H9 (cell line): ENCODE measurements at regions not wholly inside any gene's neighbourhood (a gene's known extent, or its start where the extent isn't known, plus 50 kb on each side); places are given as distances from the start of the nearest gene placed in this dataset.

Experiments
- DNase-seq: peaks from one replicate; pipeline ENCODE4 v3.0.0-alpha.2; 2017
- H2AFZ ChIP-seq: one replicate; pipeline ENCODE4 v1.6.1; 2013; ENCODE audit warnings: mild to moderate bottlenecking, low read length, control low read depth, moderate library complexity
- H2AK5ac ChIP-seq: 2 replicates; pipeline ENCODE4 v1.6.1; 2013; ENCODE audit warnings: low read length, control low read depth, mixed read lengths; ENCODE audit not compliant: insufficient read length
- H2BK120ac ChIP-seq: one replicate; pipeline ENCODE4 v1.6.1; 2013; ENCODE audit warnings: low read depth, mild to moderate bottlenecking, low read length, control low read depth, inconsistent platforms; ENCODE audit not compliant: poor library complexity, severe bottlenecking
- H2BK12ac ChIP-seq: 2 replicates; pipeline ENCODE4 v1.6.1; 2013; ENCODE audit warnings: low read length, control low read depth, mixed read lengths, low read depth; ENCODE audit not compliant: insufficient read length
- H2BK15ac ChIP-seq: 2 replicates; pipeline ENCODE4 v1.6.1; 2013; ENCODE audit warnings: low read depth, low read length, control low read depth
- H2BK20ac ChIP-seq: one replicate; pipeline ENCODE4 v1.6.1; 2013; ENCODE audit warnings: low read depth, mild to moderate bottlenecking, low read length, control low read depth, inconsistent platforms; ENCODE audit not compliant: poor library complexity, severe bottlenecking
- H2BK5ac ChIP-seq: 2 replicates; pipeline ENCODE4 v1.6.1; 2013; ENCODE audit warnings: low read length, control low read depth, mixed read lengths; ENCODE audit not compliant: insufficient read length
- H3K14ac ChIP-seq: 2 replicates; pipeline ENCODE4 v1.6.1; 2013; ENCODE audit warnings: low read length, control low read depth; ENCODE audit not compliant: insufficient read depth
- H3K18ac ChIP-seq: 2 replicates; pipeline ENCODE4 v1.6.1; 2013; ENCODE audit warnings: low read depth, mild to moderate bottlenecking, mixed read lengths, low read length, control low read depth; ENCODE audit not compliant: insufficient read length
- H3K23ac ChIP-seq: 2 replicates; pipeline ENCODE4 v1.6.1; 2013; ENCODE audit warnings: low read length, control low read depth, mixed read lengths, low read depth; ENCODE audit not compliant: insufficient read length
- H3K23me2 ChIP-seq: 2 replicates; pipeline ENCODE4 v1.6.1; 2013; ENCODE audit warnings: low read depth, mild to moderate bottlenecking, mixed read lengths, low read length, control low read depth; ENCODE audit not compliant: insufficient read length, poor library complexity, severe bottlenecking
- H3K27ac ChIP-seq: 2 replicates; pipeline ENCODE4 v1.5.1; 2013; ENCODE audit warnings: low read length, control low read depth, mixed read lengths, low read depth; ENCODE audit not compliant: insufficient read length
- H3K27me3 ChIP-seq: 2 replicates; pipeline ENCODE4 v1.6.1; 2013; ENCODE audit warnings: low read length, control low read depth, inconsistent platforms; ENCODE audit not compliant: insufficient read depth
- H3K4ac ChIP-seq: 2 replicates; pipeline ENCODE4 v1.6.1; 2013; ENCODE audit warnings: low read depth, mild to moderate bottlenecking, control low read depth, inconsistent platforms, low read length, moderate library complexity
- H3K4me1 ChIP-seq: 2 replicates; pipeline ENCODE4 v1.6.1; 2013; ENCODE audit warnings: low read length, control low read depth, inconsistent platforms; ENCODE audit not compliant: insufficient read depth
- H3K4me2 ChIP-seq: 2 replicates; pipeline ENCODE4 v1.6.1; 2013; ENCODE audit warnings: low read length, control low read depth, mixed read lengths; ENCODE audit not compliant: insufficient read length, insufficient read depth
- H3K56ac ChIP-seq: 2 replicates; pipeline ENCODE4 v1.6.1; 2013; ENCODE audit warnings: low read depth, mild to moderate bottlenecking, mixed read lengths, low read length, control low read depth; ENCODE audit not compliant: insufficient read length
- H3K79me1 ChIP-seq: 2 replicates; pipeline ENCODE4 v1.6.1; 2013; ENCODE audit warnings: low read depth, mild to moderate bottlenecking, moderate library complexity, low read length, control low read depth, inconsistent platforms; ENCODE audit not compliant: insufficient read depth, poor library complexity, severe bottlenecking
- H3K79me2 ChIP-seq: 2 replicates; pipeline ENCODE4 v1.6.1; 2013; ENCODE audit warnings: low read length, control low read depth, inconsistent platforms; ENCODE audit not compliant: insufficient read depth
- H3K9ac ChIP-seq: 2 replicates; pipeline ENCODE4 v1.6.1; 2013; ENCODE audit warnings: low read length, control low read depth, mixed read lengths; ENCODE audit not compliant: insufficient read length; ENCODE audit errors: extremely low read depth
- H3K9me3 ChIP-seq: one replicate; pipeline ENCODE4 v1.6.1; 2013; ENCODE audit warnings: low read depth, low read length, inconsistent platforms; ENCODE audit not compliant: control insufficient read depth
- H3T11ph ChIP-seq: one replicate; pipeline ENCODE4 v1.6.1; 2013; ENCODE audit warnings: mild to moderate bottlenecking, low read length, control low read depth, inconsistent platforms
- H4K20me1 ChIP-seq: one replicate; pipeline ENCODE4 v1.6.1; 2013; ENCODE audit not compliant: control insufficient read depth, insufficient read length, insufficient read depth
- H4K5ac ChIP-seq: 2 replicates; pipeline ENCODE4 v1.6.1; 2013; ENCODE audit warnings: low read depth, mild to moderate bottlenecking, mixed read lengths, low read length, control low read depth; ENCODE audit not compliant: insufficient read length
- H4K8ac ChIP-seq: replicated peaks from 2 replicates; pipeline ENCODE4 v1.6.1; 2013; ENCODE audit warnings: low read length, control low read depth, mixed read lengths, low read depth; ENCODE audit not compliant: insufficient read length
- H4K91ac ChIP-seq: 2 replicates; pipeline ENCODE4 v1.6.1; 2013; ENCODE audit warnings: low read depth, mild to moderate bottlenecking, moderate library complexity, mixed read lengths, low read length, control low read depth; ENCODE audit not compliant: insufficient read length
- H3K27ac Mint-ChIP-seq, 3 experiments: 2 replicates in 2 of 3; 3 replicates in 1 of 3; pipeline ENCODE4 v1.8.0; 2020 to 2021; ENCODE audit warnings: mixed read lengths in 3 of 3, mild to moderate bottlenecking in 1 of 3, moderate library complexity in 1 of 3
- H3K27me3 Mint-ChIP-seq: 2 replicates; pipeline ENCODE4 v1.8.0; 2021; ENCODE audit warnings: low read depth, mild to moderate bottlenecking, moderate library complexity, mixed read lengths
- H3K36me3 Mint-ChIP-seq, 3 experiments: 2 replicates in 2 of 3; 3 replicates in 1 of 3; pipeline ENCODE4 v1.8.0; 2020 to 2021; ENCODE audit warnings: low read depth in 3 of 3, mixed read lengths in 3 of 3; ENCODE audit not compliant: insufficient read depth in 1 of 3
- H3K4me1 Mint-ChIP-seq, 2 experiments: 2 replicates each; pipeline ENCODE4 v1.8.0; 2020; ENCODE audit warnings: mixed read lengths in 2 of 2
- H3K4me3 Mint-ChIP-seq, 2 experiments: 2 replicates in 1 of 2; 3 replicates in 1 of 2; pipeline ENCODE4 v1.8.0; 2020 to 2021; ENCODE audit warnings: mild to moderate bottlenecking in 2 of 2, mixed read lengths in 2 of 2, moderate library complexity in 1 of 2
- H3K9me3 Mint-ChIP-seq, 2 experiments: 2 replicates in 1 of 2; 3 replicates in 1 of 2; pipeline ENCODE4 v1.8.0; 2020; ENCODE audit warnings: mild to moderate bottlenecking in 2 of 2, mixed read lengths in 2 of 2, moderate library complexity in 1 of 2
- WGBS: extraction: QIAGEN DNeasy Blood & Tissue Kit; methylation state at CpG from one replicate; pipeline ENCODE4 v1.1.7; 2013; ENCODE audit warnings: missing lambda C conversion rate, low lambda C conversion rate, mixed read lengths; ENCODE audit not compliant: insufficient read length; ENCODE audit errors: extremely low coverage; 5-methylcytosine and 5-hydroxymethylcytosine counted together
- TF ChIP-seq, protein P1 (sequence below): fragments of 200-600 bp; sonication (generic); conservative IDR thresholded peaks from 3 replicates; pipeline ENCODE4 v1.8.0; 2021; ENCODE audit warnings: antibody characterized with exemption, mild to moderate bottlenecking

DNA sequence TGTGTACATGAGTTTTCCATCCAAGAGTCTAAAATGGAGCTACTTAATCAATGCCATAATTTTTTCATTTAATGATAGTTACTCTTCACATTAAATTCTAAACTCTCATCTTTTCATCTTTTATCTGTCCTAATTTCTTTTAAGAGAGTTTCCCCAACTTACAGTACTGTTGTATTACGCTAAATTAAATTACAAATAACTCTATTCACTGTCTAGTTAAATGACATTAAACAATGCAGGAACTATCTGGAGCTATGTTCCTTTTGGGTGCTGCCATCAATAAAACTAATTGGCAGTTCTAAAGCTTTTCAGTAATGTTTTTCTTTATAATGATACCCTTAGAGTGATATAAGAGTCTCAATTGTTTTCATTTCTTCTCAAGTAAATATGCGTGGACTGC, 227.6 kb downstream of the ANKRD50 start:
- TF ChIP-seq, protein P1, sequence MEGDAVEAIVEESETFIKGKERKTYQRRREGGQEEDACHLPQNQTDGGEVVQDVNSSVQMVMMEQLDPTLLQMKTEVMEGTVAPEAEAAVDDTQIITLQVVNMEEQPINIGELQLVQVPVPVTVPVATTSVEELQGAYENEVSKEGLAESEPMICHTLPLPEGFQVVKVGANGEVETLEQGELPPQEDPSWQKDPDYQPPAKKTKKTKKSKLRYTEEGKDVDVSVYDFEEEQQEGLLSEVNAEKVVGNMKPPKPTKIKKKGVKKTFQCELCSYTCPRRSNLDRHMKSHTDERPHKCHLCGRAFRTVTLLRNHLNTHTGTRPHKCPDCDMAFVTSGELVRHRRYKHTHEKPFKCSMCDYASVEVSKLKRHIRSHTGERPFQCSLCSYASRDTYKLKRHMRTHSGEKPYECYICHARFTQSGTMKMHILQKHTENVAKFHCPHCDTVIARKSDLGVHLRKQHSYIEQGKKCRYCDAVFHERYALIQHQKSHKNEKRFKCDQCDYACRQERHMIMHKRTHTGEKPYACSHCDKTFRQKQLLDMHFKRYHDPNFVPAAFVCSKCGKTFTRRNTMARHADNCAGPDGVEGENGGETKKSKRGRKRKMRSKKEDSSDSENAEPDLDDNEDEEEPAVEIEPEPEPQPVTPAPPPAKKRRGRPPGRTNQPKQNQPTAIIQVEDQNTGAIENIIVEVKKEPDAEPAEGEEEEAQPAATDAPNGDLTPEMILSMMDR = no peak
- H2BK5ac ChIP-seq = no peak overlapping the region
- H2AK5ac ChIP-seq = no peak overlapping the region
- no peak for DNase-seq
- H2BK12ac ChIP-seq = no peak overlapping the region
- H3K23me2 ChIP-seq = no peaks in the 10 kb centered on the region
- Mint-ChIP-seq H3K4me1 (peaks cover 16 to 20% of the 10 kb centered on the region in 2 experiments), H3K36me3 (peaks cover 6 to 7% (median 7%) of the 10 kb centered on the region in 3 experiments; a peak in 6 of 7 replicates), H3K27ac (no peak overlapping the region), H3K27me3 (no peaks in the 10 kb centered on the region; the same call in none of the 2 replicates), H3K4me3 (no peak overlapping the region), H3K9me3 (peaks cover 6 to 9% of the 10 kb centered on the region in 2 experiments; a peak in 4 of 5 replicates)
- no peaks in the 10 kb centered on the region for H3K79me1 ChIP-seq
- H3K9me3 ChIP-seq = no peaks in the 10 kb centered on the region
- no peak overlapping the region for H3K4ac ChIP-seq
- no peak overlapping the region for H4K91ac ChIP-seq
- H2BK120ac ChIP-seq = no peak overlapping the region
- no peak overlapping the region for H3K56ac ChIP-seq
- no peak overlapping the region for H3T11ph ChIP-seq
- no peaks in the 10 kb centered on the region for H3K27me3 ChIP-seq
- H2AFZ ChIP-seq = no peak overlapping the region
- H4K8ac ChIP-seq = no peak overlapping the region
- no peak overlapping the region for H3K27ac ChIP-seq
- H2BK15ac ChIP-seq = no peak overlapping the region
- no peaks in the 10 kb centered on the region for H4K20me1 ChIP-seq
- peaks cover 2% of the 10 kb centered on the region; the same call in 1 of the 2 replicates for H3K4me1 ChIP-seq
- WGBS = no CpG with 5 or more reads among the region's 2 CpGs
- H3K23ac ChIP-seq = no peak overlapping the region
- H3K18ac ChIP-seq = no peak overlapping the region
- no peak overlapping the region for H3K4me2 ChIP-seq
- H2BK20ac ChIP-seq = no peak overlapping the region
- H4K5ac ChIP-seq = no peak overlapping the region
- H3K14ac ChIP-seq = no peak overlapping the region
- H3K9ac ChIP-seq = no peak overlapping the region
- H3K79me2 ChIP-seq = no peaks in the 10 kb centered on the region
